ENCODE measurements at regions not wholly inside any gene's neighbourhood (a gene's known extent, or its start where the extent isn't known, plus 50 kb on each side); places are given as distances from the start of the nearest gene placed in this dataset.

- TF ChIP-seq CTCF (IDR thresholded peaks at IDR 0.05): no peak
- no peak for TF ChIP-seq POLR2A (IDR thresholded peaks at IDR 0.05)
Observed at GRCh38 chr11:11770296-11770695, 71.5 kb upstream of the USP47 start.

Measured in breast epithelium (tissue), 3 donors.